Stimulated activated CD8-positive, alpha-beta memory T cell treated with anti-CD3 and anti-CD28 coated beads, Interleukin-7, amount 100 ng/mL, for 24 hours (primary cell): ENCODE measurements at regions not wholly inside any gene's neighbourhood (a gene's known extent, or its start where the extent isn't known, plus 50 kb on each side); places are given as distances from the start of the nearest gene placed in this dataset.
"Not testable (repeated sequence)": the region's sequence is repeated elsewhere in the genome, so short reads cannot be mapped to it uniquely, and the experiment has no call there.

Source experiments
- DNase-seq: peaks from one replicate; pipeline ENCODE4 v3.0.0-alpha.2; 2020; ENCODE audit warnings: low read depth

- no peak for DNase-seq
These were observed 684.0 kb upstream of the ACO1 start for GRCh38 chr9:31700252-31701045.

DNA sequence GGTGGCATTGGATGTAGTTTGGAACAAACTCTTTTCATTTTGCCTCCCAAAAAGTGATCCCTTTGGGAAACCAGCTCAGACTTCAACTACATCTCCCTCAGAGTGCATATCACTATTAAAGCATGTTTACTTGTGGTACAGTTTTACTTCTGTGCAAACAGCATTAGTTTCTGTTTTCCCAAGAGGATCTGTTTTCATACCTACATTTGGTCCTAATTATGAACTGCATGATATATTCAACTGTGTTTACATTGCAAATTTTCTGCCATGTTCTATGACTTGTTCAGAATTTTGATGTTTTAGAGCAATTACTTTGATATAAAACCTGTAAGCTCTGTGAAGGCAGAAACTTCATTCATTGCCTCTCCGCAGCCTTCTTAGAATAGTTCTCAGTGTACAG lies 681.5 kb upstream of the ACO1 start:
- DNase-seq, result no peak

DNA sequence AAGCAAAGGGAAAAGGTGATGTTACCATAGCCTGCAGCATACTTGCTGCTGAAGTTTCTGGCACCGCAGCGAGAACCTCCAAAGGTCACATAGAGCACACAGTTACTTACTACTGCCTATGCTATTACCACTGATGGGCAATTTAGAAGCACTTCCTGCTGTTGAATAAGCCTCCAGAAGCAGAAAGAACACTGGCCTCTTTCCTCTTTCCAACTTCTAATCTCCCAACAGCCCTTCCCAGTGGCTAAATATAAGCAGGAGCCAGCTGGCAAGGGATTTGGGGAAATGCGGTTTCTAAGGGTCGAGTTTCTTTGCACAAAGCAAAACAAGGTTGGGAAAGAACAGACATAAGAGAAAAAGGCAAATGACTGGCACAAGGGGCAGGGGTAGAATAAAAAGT lies 669.2 kb upstream of the ACO1 start:
- no peak for DNase-seq

- no peak for DNase-seq
These were observed 665.2 kb upstream of the ACO1 start for GRCh38 chr9:31719262-31719661.

GRCh38 chr9:31730398-31730797 lies 654.0 kb upstream of the ACO1 start:
- no peak for DNase-seq

- DNase-seq, result no peak
These were observed 651.3 kb upstream of the ACO1 start for GRCh38 chr9:31733166-31733565.

GRCh38 chr9:31736581-31737179 lies 647.8 kb upstream of the ACO1 start:
- DNase-seq, result no peak

GRCh38 chr9:31740705-31741104 lies 643.7 kb upstream of the ACO1 start:
- no peak for DNase-seq

GRCh38 chr9:31744589-31744988 lies 639.9 kb upstream of the ACO1 start:
- DNase-seq, result no peak

DNA sequence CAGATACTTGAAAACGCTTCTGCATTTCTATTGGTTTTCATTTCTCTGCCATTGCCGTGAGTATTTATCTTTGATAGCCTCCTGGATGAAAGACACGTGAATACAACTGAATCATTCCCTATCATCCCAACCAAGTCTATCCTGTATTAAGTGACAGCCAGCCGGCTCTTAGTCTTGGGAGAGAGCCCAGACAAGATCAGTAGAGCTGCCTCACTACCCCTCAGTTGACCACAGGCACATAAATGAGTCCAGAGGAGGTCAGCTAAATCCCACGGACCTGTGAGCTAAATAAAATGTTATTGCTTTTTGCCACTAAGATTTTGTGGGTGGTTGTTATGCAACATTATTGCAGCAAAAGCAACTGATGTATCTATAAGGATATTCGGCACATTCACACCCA lies 639.0 kb upstream of the ACO1 start:
- DNase-seq, result no peak

GRCh38 chr9:31745886-31746285 lies 638.6 kb upstream of the ACO1 start:
- no peak for DNase-seq

DNA sequence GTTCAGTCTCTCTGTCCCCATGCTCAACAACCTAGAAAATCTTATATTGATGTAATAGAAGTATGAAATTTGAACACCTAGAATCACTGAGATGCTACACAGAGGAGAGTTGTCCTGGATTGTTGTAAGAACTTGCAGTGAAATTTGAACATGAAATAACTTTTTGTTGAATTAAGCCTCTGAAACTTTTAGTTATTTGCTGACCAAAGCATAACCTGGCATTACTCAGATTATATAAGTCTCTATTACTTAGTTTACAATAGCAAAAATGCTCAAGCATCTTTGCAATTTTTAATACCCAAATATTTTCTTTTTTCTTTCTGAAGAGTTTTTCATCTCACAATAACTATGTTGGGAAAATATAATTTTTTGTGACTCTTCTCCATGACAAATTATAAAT lies 630.7 kb upstream of the ACO1 start:
- no peak for DNase-seq

GRCh38 chr9:31759703-31760102 lies 624.7 kb upstream of the ACO1 start:
- DNase-seq, result no peak

DNA sequence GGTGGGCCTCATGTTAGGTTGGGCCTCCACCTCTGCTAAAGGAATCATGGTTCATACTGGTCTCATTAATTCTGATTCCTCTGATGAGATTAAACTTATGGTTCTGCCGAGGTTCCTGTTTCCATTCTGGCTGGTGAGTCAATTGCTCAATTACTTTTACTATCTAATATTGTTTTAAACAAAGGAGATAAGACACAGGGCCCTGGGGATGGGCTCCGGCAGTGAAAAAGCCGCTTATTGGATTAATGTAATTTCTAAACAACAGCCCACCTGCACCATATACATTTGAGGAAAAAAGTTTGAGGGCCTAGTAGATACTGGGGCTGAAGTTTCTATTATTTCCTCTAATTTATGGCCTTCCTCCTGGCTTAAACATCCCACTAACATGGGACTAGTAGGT lies 610.4 kb upstream of the ACO1 start:
- DNase-seq, result not testable (repeated sequence)

- DNase-seq, result no peak
These were observed 609.9 kb upstream of the ACO1 start for GRCh38 chr9:31774571-31774970.

GRCh38 chr9:31776471-31776870 lies 608.0 kb upstream of the ACO1 start:
- DNase-seq, result no peak

DNA sequence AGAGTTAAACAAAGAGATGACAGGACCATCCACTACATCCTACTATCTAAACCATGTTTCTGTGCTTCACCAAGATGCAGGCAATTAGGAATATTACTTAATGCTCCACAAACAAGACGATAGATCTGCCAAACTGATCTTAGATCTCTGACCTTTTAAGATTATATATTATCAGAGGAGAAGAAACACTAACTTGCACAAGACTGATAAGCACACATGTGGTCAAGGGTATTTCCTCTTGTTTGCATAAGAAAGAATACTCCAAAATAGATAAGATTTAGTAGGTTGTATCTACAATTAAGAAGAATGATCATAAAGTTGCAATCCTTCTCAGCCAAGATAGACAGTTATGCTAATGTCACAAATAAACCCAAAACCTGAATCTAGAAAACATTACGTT lies 601.0 kb upstream of the ACO1 start:
- DNase-seq, result no peak

GRCh38 chr9:31790720-31791119 lies 593.7 kb upstream of the ACO1 start:
- no peak for DNase-seq

DNA sequence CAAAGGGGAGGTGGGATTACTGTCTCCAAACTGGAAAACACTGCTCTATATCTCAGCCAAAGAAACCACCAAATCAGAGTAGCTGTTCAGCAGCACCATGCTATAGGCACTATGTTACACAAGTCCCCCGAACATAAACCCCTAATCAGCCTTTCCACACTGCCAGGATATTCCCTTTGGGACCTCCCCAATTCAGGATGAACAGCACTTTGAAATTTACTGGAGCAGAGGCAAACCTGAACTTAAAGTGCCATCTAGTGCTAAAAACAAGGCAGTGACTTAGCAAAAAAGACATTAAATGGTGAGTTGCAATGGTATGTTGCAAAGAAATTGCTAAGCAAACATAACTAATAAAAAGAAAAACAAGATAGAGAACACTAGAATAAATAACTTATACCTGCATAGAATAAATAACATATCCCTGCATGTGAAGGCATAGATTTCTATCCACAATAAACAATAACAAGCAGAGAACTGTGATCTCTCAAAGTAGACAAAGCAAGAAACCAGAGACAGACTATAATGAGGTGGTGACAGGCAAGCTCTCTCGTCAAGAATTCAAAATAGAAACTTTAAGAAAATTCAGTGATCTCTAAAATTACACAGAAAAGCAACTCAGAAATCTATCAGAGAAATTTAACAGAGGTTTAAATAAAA lies 584.4 kb upstream of the ACO1 start:
- no peak for DNase-seq

DNA sequence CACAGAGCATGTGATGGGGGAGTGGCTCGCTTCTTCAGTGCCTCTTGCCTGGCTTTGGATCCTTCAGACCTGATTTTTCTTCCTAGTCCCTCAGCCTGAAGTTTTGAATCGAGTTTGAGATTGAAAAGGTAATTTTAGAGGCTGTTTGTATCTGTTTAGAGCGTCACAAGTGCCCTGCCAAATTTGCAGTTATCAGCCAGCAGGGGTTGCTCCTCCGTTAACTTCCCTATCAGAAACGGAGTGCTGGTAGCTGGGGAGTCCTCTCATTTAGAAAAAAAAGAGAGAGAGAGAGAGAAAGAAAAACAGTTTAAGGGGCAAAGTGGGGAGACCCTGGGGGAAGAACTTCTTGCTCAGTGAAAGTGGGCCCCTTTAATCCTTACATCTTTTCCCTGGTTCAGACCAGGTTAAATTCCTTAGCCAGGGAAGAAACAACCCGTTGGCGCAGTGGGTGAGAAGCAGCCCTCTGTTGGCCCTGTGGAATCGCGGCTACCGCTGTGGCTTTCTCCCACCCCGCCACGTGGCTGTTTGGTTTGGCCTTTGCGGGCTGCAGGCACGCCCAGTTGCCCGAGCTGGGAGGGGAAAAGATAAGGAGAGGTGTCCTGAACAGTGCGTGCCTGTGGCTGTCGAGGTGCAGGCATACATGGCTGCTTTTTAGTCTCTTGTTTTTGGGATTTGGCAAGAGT lies 576.7 kb upstream of the ACO1 start:
- no peak for DNase-seq

DNA sequence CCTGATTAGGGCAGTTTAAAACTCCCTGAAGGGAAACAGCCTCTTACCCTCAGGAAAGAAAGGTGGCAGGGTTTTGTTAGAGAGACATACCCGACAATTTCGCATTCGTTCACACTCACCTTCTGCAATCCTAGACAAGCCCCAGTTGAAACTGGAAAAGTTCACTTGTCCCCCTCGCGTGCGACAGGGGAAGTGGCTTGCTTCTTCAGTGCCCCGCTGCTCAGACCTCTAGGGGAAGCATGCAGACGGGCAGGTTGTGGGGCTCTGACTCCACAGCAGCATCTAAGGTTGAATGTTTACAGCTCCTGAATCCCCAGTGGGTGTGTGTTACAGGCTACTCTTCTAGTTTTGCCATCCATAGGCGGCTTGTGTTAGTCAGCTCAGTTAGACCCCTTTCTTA lies 575.7 kb upstream of the ACO1 start:
- no peak for DNase-seq

- DNase-seq, result no peak
These were observed 564.0 kb upstream of the ACO1 start for GRCh38 chr9:31820426-31820825.

DNA sequence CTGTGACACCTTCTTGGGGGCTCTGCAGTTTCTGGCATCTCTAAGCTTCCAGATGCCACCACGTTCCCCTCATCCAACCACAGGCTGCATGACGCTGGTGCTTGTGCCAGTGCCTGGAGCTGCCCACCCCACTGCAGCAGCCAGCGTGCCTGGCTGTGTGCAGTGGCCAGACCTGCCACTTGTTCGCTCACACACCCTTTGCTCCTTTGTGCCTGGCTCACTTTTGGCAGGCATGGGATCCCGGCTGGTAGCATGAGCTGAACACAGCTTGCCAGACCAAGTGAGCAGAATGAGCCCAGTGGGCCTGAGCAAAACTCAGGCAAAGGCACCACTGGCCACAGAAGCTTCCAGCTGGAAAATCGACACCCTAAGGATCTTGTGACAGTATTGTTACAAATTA lies 562.9 kb upstream of the ACO1 start:
- DNase-seq, result no peak
